B cell (primary cell): ENCODE measurements at regions not wholly inside any gene's neighbourhood (a gene's known extent, or its start where the extent isn't known, plus 50 kb on each side); places are given as distances from the start of the nearest gene placed in this dataset.

Experiments used
- ATAC-seq: fragments of 200-7000 bp; cut with Tn5 transposase; one replicate; pipeline ENCODE4 v1.10.0; 2021; ENCODE audit warnings: low read depth, mild to moderate bottlenecking, moderate number of reproducible peaks, moderate library complexity
- CTCF ChIA-PET: fragments of 350-600 bp; sonication (Branson Sonifier 250); formaldehyde crosslinking; loops from one replicate; lab custom pipeline; 2021; ENCODE audit warnings: antibody characterized with exemption, inconsistent platforms; lab: Charles Lee
- POLR2A ChIA-PET: fragments of 350-600 bp; sonication (Branson Sonifier 250); formaldehyde crosslinking; loops from one replicate; lab custom pipeline; 2021; ENCODE audit warnings: antibody characterized with exemption; lab: Charles Lee
- DNase-seq: peaks from one replicate; pipeline ENCODE4 v3.0.0; 2013
- H2AFZ ChIP-seq: 2 replicates; pipeline ENCODE4 v1.6.1; 2012; ENCODE audit warnings: mild to moderate bottlenecking, low read depth, low read length; ENCODE audit not compliant: insufficient read depth, poor library complexity, severe bottlenecking
- H3K27ac ChIP-seq, 2 donors: 1 replicate in 1 of 2; 2 replicates in 1 of 2; pipeline ENCODE4 v1.5.1; 2012 to 2013; ENCODE audit warnings: low read length in 2 of 2, mild to moderate bottlenecking in 2 of 2, moderate library complexity in 1 of 2
- H3K27me3 ChIP-seq, 4 experiments: fragments of 200-600 bp in 1 of 4; sonication (generic) in 1 of 4; replicated peaks in 1 of 4; 1 replicate in 2 of 4; 2 replicates in 2 of 4; pipeline versions ENCODE4 v1.6.1 to v1.7.0; 2013 to 2016; ENCODE audit warnings: low read length in 3 of 4, mild to moderate bottlenecking in 2 of 4, mixed read lengths in 1 of 4, moderate library complexity in 1 of 4; ENCODE audit not compliant: insufficient read depth in 4 of 4, control insufficient read depth in 3 of 4; ENCODE audit errors: control extremely low read depth in 1 of 4
- H3K36me3 ChIP-seq, 2 experiments: replicated peaks in 1 of 2; 1 replicate in 1 of 2; 2 replicates in 1 of 2; pipeline versions ENCODE4 v1.6.1 to v1.7.1; 2013; ENCODE audit warnings: low read length in 1 of 2; ENCODE audit not compliant: insufficient read depth in 2 of 2, control insufficient read depth in 1 of 2; ENCODE audit errors: control extremely low read depth in 1 of 2, extremely low read depth in 1 of 2
- H3K4me1 ChIP-seq, 2 donors: fragments of 200-600 bp in 1 of 2; sonication (generic) in 1 of 2; 1 replicate in 1 of 2; 2 replicates in 1 of 2; pipeline versions ENCODE4 v1.5.1 to v1.6.1; 2013 to 2017; ENCODE audit warnings: low read length in 2 of 2; ENCODE audit not compliant: control insufficient read depth in 2 of 2, insufficient read depth in 2 of 2
- H3K4me2 ChIP-seq: replicated peaks from 2 replicates; pipeline ENCODE3; 2012; ENCODE audit warnings: mild to moderate bottlenecking, low read depth, low read length; ENCODE audit not compliant: poor library complexity, severe bottlenecking
- H3K4me3 ChIP-seq, 5 experiments: fragments of 200-600 bp in 1 of 5; sonication (generic) in 1 of 5; 1 replicate in 3 of 5; 2 replicates in 2 of 5; pipeline versions ENCODE4 v1.5.1 to v1.7.0; 2011 to 2016; ENCODE audit warnings: low read length in 4 of 5, mild to moderate bottlenecking in 4 of 5, low read depth in 2 of 5, control low read depth in 1 of 5, moderate library complexity in 1 of 5; ENCODE audit not compliant: insufficient read depth in 1 of 5; ENCODE audit errors: control extremely low read depth in 1 of 5, extremely low read depth in 1 of 5
- H3K79me2 ChIP-seq: fragments of 200-600 bp; sonication (generic); one replicate; pipeline ENCODE4 v1.6.0; 2016; ENCODE audit warnings: low read length; ENCODE audit not compliant: control insufficient read depth, insufficient read depth
- H3K9ac ChIP-seq: fragments of 200-600 bp; sonication (generic); 2 replicates; pipeline ENCODE4 v1.6.1; 2017; ENCODE audit warnings: mild to moderate bottlenecking, low read length, moderate library complexity
- H3K9me3 ChIP-seq, 3 donors: one replicate each; pipeline versions ENCODE4 v1.6.1 to v1.7.1; 2013; ENCODE audit warnings: low read length in 2 of 3; ENCODE audit not compliant: control insufficient read depth in 2 of 3, insufficient read depth in 1 of 3; ENCODE audit errors: control extremely low read depth in 1 of 3
- H4K20me1 ChIP-seq: 2 replicates; pipeline ENCODE4 v1.6.0; 2012; ENCODE audit warnings: mild to moderate bottlenecking, low read length; ENCODE audit not compliant: insufficient read depth, control insufficient read depth, poor library complexity, severe bottlenecking
- H3K27ac Mint-ChIP-seq: one replicate; pipeline ENCODE4 v1.8.0; 2021; ENCODE audit warnings: mixed read lengths
- H3K27me3 Mint-ChIP-seq: one replicate; pipeline ENCODE4 v1.8.0; 2021; ENCODE audit warnings: mixed read lengths
- H3K4me1 Mint-ChIP-seq: one replicate; pipeline ENCODE4 v1.8.0; 2021; ENCODE audit warnings: mixed read lengths
- H3K4me3 Mint-ChIP-seq: one replicate; pipeline ENCODE4 v1.8.0; 2021; ENCODE audit warnings: mixed read lengths
- H3K9me3 Mint-ChIP-seq: one replicate; pipeline ENCODE4 v1.8.0; 2022; ENCODE audit warnings: mixed read lengths; ENCODE audit not compliant: insufficient read depth
- EZH2 ChIP-seq: IDR thresholded peaks from 2 replicates; pipeline ENCODE4 v1.6.1; 2012; ENCODE audit warnings: borderline replicate concordance, low read depth, mild to moderate bottlenecking, moderate library complexity, low read length; ENCODE audit not compliant: insufficient read depth, poor library complexity, severe bottlenecking
- WGBS: methylation state at CpG from one replicate; pipeline ENCODE4 v1.1.5; 2013; ENCODE audit warnings: missing lambda C conversion rate; ENCODE audit not compliant: insufficient coverage; 5-methylcytosine and 5-hydroxymethylcytosine counted together
- intact Hi-C: fragments of 100-400 bp; cut with micrococcal nuclease; formaldehyde crosslinking; loops from one replicate; pipeline ENCODE4 v1.10.0; 2022
- TF ChIP-seq, protein P1 (sequence below): fragments of 200-600 bp; IDR thresholded peaks from one replicate; pipeline ENCODE4 v1.8.0; 2022; ENCODE audit warnings: antibody characterized with exemption, mild to moderate bottlenecking

DNA sequence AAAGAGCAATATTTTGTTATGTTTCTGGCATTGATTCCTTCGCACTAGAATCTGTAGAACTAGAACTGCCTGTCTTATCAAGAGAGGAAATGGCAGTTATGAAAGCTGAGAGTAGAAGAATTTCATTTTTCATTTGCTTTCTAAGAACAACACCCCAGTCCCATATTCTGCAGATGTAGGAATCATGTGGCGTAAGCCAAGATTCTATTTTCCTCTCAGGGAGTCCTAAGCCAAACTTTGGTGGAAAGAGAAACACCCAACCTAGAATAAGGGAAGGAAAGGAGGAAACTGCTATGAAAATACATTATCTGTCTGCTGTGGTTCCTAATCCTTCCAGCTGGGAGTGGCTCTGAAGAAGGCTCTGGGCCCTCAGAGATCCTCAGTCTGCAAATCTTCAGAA lies 1176.9 kb upstream of the C9orf72 start:
- no CpG with 5 or more reads among the region's 2 CpGs for WGBS
- intact Hi-C loops, result no loop called here
- Histone ChIP-seq H3K36me3 (no peaks in the 10 kb centered on the region), H3K4me2 (no peak overlapping the region), H3K4me1 (no peaks in the 10 kb centered on the region), H2AFZ (no peak overlapping the region), H3K9me3 (no peaks in the 10 kb centered on the region), H4K20me1 (no peaks in the 10 kb centered on the region), H3K27ac (no peak overlapping the region), H3K4me3 (no peak overlapping the region), H3K79me2 (no peaks in the 10 kb centered on the region), H3K9ac (no peak overlapping the region), H3K27me3 (no peaks in the 10 kb centered on the region)
- Mint-ChIP-seq H3K27me3 (no peaks in the 10 kb centered on the region), H3K27ac (no peak overlapping the region), H3K4me1 (no peaks in the 10 kb centered on the region), H3K9me3 (peaks cover 5% of the 10 kb centered on the region), H3K4me3 (no peak overlapping the region)
- ATAC-seq, result no peak
- no peak for DNase-seq
- CTCF ChIA-PET, result no interaction called here
- POLR2A ChIA-PET, result no interaction called here
- TF ChIP-seq, protein P1, sequence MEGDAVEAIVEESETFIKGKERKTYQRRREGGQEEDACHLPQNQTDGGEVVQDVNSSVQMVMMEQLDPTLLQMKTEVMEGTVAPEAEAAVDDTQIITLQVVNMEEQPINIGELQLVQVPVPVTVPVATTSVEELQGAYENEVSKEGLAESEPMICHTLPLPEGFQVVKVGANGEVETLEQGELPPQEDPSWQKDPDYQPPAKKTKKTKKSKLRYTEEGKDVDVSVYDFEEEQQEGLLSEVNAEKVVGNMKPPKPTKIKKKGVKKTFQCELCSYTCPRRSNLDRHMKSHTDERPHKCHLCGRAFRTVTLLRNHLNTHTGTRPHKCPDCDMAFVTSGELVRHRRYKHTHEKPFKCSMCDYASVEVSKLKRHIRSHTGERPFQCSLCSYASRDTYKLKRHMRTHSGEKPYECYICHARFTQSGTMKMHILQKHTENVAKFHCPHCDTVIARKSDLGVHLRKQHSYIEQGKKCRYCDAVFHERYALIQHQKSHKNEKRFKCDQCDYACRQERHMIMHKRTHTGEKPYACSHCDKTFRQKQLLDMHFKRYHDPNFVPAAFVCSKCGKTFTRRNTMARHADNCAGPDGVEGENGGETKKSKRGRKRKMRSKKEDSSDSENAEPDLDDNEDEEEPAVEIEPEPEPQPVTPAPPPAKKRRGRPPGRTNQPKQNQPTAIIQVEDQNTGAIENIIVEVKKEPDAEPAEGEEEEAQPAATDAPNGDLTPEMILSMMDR, result no peak
- TF ChIP-seq EZH2, result no peak

GRCh38 chr9:28758341-28758740 lies 1185.1 kb upstream of the C9orf72 start:
- Histone ChIP-seq H3K4me2 (no peak overlapping the region), H2AFZ (no peak overlapping the region), H3K27me3 (no peaks in the 10 kb centered on the region), H3K27ac (no peak overlapping the region), H4K20me1 (no peaks in the 10 kb centered on the region), H3K36me3 (no peaks in the 10 kb centered on the region), H3K9ac (no peak overlapping the region), H3K4me3 (no peak overlapping the region), H3K4me1 (no peaks in the 10 kb centered on the region), H3K9me3 (no peaks in the 10 kb centered on the region), H3K79me2 (no peaks in the 10 kb centered on the region)
- DNase-seq (no peak), ATAC-seq (no peak)
- POLR2A ChIA-PET, result no interaction called here
- H3K4me3 Mint-ChIP-seq, result no peak overlapping the region
- peaks cover 2% of the 10 kb centered on the region for H3K9me3 Mint-ChIP-seq
- CTCF ChIA-PET, result no interaction called here
- no peaks in the 10 kb centered on the region for H3K4me1 Mint-ChIP-seq
- TF ChIP-seq, protein P1, result no peak
- no peak for TF ChIP-seq EZH2
- WGBS, result no CpG with 5 or more reads among the region's 1 CpG
- H3K27ac Mint-ChIP-seq, result no peak overlapping the region
- no peaks in the 10 kb centered on the region for H3K27me3 Mint-ChIP-seq
- intact Hi-C loops, result no loop called here
